IMR-90 (cell line): ENCODE measurements at regions not wholly inside any gene's neighbourhood (a gene's known extent, or its start where the extent isn't known, plus 50 kb on each side); places are given as distances from the start of the nearest gene placed in this dataset.

ENCODE experiments used
- ATAC-seq: fragments of 200-7000 bp; cut with Tn5 transposase; 2 replicates; pipeline ENCODE4 v1.9.1; 2020; ENCODE audit warnings: low read depth, mild to moderate bottlenecking, moderate library complexity
- BruUV-seq: library from RNA; stranded (reverse); fragments of 400-500 nt; replicated peaks from 2 replicates; lab custom pipeline; 2021; lab: Mats Ljungman, UMichigan
- CTCF ChIA-PET: fragments of 300-600 bp; formaldehyde crosslinking; extraction: SDS; loops from one replicate; lab custom pipeline; 2021; ENCODE audit warnings: antibody characterized with exemption; lab: Yijun Ruan, JAX
- POLR2A ChIA-PET: fragments of 300-600 bp; sonication (Branson Sonifier 250); formaldehyde crosslinking; loops from one replicate; lab custom pipeline; 2022; ENCODE audit warnings: antibody characterized with exemption; ENCODE audit not compliant: unreplicated experiment; lab: Charles Lee
- DNase-seq: peaks from one replicate; pipeline ENCODE4 v3.0.0; 2013
- H2AFZ ChIP-seq: replicated peaks from 2 replicates; pipeline ENCODE3; 2013; ENCODE audit warnings: low read length, mild to moderate bottlenecking; ENCODE audit not compliant: poor library complexity
- H2AK5ac ChIP-seq: 2 replicates; pipeline ENCODE4 v1.6.1; 2013; ENCODE audit warnings: low read depth, low read length, inconsistent platforms
- H2AK9ac ChIP-seq: replicated peaks from 2 replicates; pipeline ENCODE3; 2013; ENCODE audit warnings: mild to moderate bottlenecking, low read depth, low read length, moderate library complexity; ENCODE audit not compliant: poor library complexity
- H2BK120ac ChIP-seq: 2 replicates; pipeline ENCODE4 v1.6.1; 2013; ENCODE audit warnings: low read depth, low read length, inconsistent platforms
- H2BK15ac ChIP-seq: 3 replicates; pipeline ENCODE4 v1.6.1; 2013; ENCODE audit warnings: low read depth, low read length, inconsistent platforms
- H2BK20ac ChIP-seq: 2 replicates; pipeline ENCODE4 v1.6.1; 2013; ENCODE audit warnings: low read depth, mild to moderate bottlenecking, inconsistent platforms, low read length, moderate library complexity
- H2BK5ac ChIP-seq: 2 replicates; pipeline ENCODE4 v1.6.1; 2013; ENCODE audit warnings: mild to moderate bottlenecking, low read depth, low read length, inconsistent platforms; ENCODE audit not compliant: poor library complexity, severe bottlenecking
- H3K14ac ChIP-seq: replicated peaks from 2 replicates; pipeline ENCODE4 v1.6.1; 2013; ENCODE audit warnings: low read depth, low read length, inconsistent platforms
- H3K18ac ChIP-seq: 2 replicates; pipeline ENCODE4 v1.6.1; 2013; ENCODE audit warnings: low read depth, low read length, control low read depth
- H3K23ac ChIP-seq: 2 replicates; pipeline ENCODE4 v1.6.1; 2013; ENCODE audit warnings: low read depth, low read length, inconsistent platforms
- H3K27ac ChIP-seq: 2 replicates; pipeline ENCODE4 v1.5.1; 2013; ENCODE audit warnings: mild to moderate bottlenecking, control low read depth, low read length; ENCODE audit not compliant: insufficient read depth
- H3K27me3 ChIP-seq: 2 replicates; pipeline ENCODE4 v1.6.1; 2013; ENCODE audit warnings: low read length; ENCODE audit not compliant: control insufficient read depth, insufficient read depth
- H3K36me3 ChIP-seq: 2 replicates; pipeline ENCODE4 v1.6.1; 2013; ENCODE audit warnings: low read length, mixed read lengths; ENCODE audit not compliant: control insufficient read depth, insufficient read depth
- H3K4ac ChIP-seq: 2 replicates; pipeline ENCODE4 v1.6.1; 2013; ENCODE audit warnings: low read depth, low read length, inconsistent platforms
- H3K4me1 ChIP-seq: 2 replicates; pipeline ENCODE4 v1.6.1; 2013; ENCODE audit warnings: low read length, mixed read lengths; ENCODE audit not compliant: control insufficient read depth, insufficient read depth
- H3K4me2 ChIP-seq: 2 replicates; pipeline ENCODE4 v1.6.1; 2013; ENCODE audit warnings: low read depth, mild to moderate bottlenecking, control low read depth, low read length, moderate library complexity
- H3K4me3 ChIP-seq: 2 replicates; pipeline ENCODE4 v1.5.1; 2013; ENCODE audit warnings: low read depth, mild to moderate bottlenecking, control low read depth, low read length, moderate library complexity; ENCODE audit not compliant: insufficient read depth
- H3K56ac ChIP-seq: 2 replicates; pipeline ENCODE4 v1.6.1; 2013; ENCODE audit warnings: low read length, inconsistent platforms; ENCODE audit not compliant: insufficient read depth; ENCODE audit errors: extremely low read depth
- H3K79me1 ChIP-seq, 2 experiments: 2 replicates each; pipeline ENCODE4 v1.6.1; 2013; ENCODE audit warnings: low read length in 2 of 2, inconsistent platforms in 1 of 2, low read depth in 1 of 2
- H3K9ac ChIP-seq: 2 replicates; pipeline ENCODE4 v1.6.1; 2013; ENCODE audit warnings: low read depth, low read length, control low read depth
- H3K9me1 ChIP-seq: 2 replicates; pipeline ENCODE4 v1.6.1; 2013; ENCODE audit warnings: low read length, inconsistent platforms; ENCODE audit not compliant: insufficient read depth
- H3K9me3 ChIP-seq: 2 replicates; pipeline ENCODE4 v1.6.1; 2013; ENCODE audit warnings: low read length; ENCODE audit not compliant: control insufficient read depth, insufficient read depth
- H4K20me1 ChIP-seq: 2 replicates; pipeline ENCODE4 v1.6.1; 2013; ENCODE audit warnings: low read length, inconsistent platforms; ENCODE audit not compliant: insufficient read depth
- H4K5ac ChIP-seq: 2 replicates; pipeline ENCODE4 v1.6.1; 2013; ENCODE audit warnings: mild to moderate bottlenecking, low read depth, low read length, control low read depth
- H4K8ac ChIP-seq, 2 experiments: 2 replicates each; pipeline ENCODE4 v1.6.1; 2013; ENCODE audit warnings: low read depth in 2 of 2, low read length in 2 of 2, control low read depth in 1 of 2, inconsistent platforms in 1 of 2
- H4K91ac ChIP-seq: 2 replicates; pipeline ENCODE4 v1.6.1; 2013; ENCODE audit warnings: low read depth, low read length, inconsistent platforms; ENCODE audit not compliant: insufficient read depth
- BHLHE40 ChIP-seq: fragments of 150-350 bp; IDR thresholded peaks from 2 replicates; pipeline ENCODE4 v1.6.1; 2016; ENCODE audit warnings: mild to moderate bottlenecking, low read depth, low read length
- CEBPB ChIP-seq: IDR thresholded peaks from 2 replicates; pipeline ENCODE4 v1.6.1; 2012; ENCODE audit warnings: low read depth, low read length, improper control_type of control experiment
- CHD1 ChIP-seq: IDR thresholded peaks from 2 replicates; pipeline ENCODE4 v1.6.1; 2012; ENCODE audit warnings: low read depth, low read length, improper control_type of control experiment
- FOS ChIP-seq: fragments of 150-350 bp; IDR thresholded peaks from 2 replicates; pipeline ENCODE4 v1.6.1; 2016; ENCODE audit warnings: low read depth, low read length
- MAFK ChIP-seq: IDR thresholded peaks from 2 replicates; pipeline ENCODE4 v1.6.1; 2012; ENCODE audit warnings: low read depth, low read length, improper control_type of control experiment
- MXI1 ChIP-seq: IDR thresholded peaks from 2 replicates; pipeline ENCODE4 v1.6.1; 2012; ENCODE audit warnings: low read depth, mild to moderate bottlenecking, low read length, moderate library complexity, borderline replicate concordance
- NFE2L2 ChIP-seq: fragments of 150-350 bp; IDR thresholded peaks from 2 replicates; pipeline ENCODE4 v1.6.1; 2016; ENCODE audit warnings: low read depth, mild to moderate bottlenecking, low read length
- POLR2A ChIP-seq: IDR thresholded peaks from 2 replicates; pipeline ENCODE4 v1.6.1; 2012; ENCODE audit warnings: mild to moderate bottlenecking, low read depth, low read length
- RAD21 ChIP-seq: IDR thresholded peaks from 2 replicates; pipeline ENCODE4 v1.6.1; 2012; ENCODE audit warnings: low read length, improper control_type of control experiment
- RCOR1 ChIP-seq: IDR thresholded peaks from 2 replicates; pipeline ENCODE4 v1.6.1; 2012; ENCODE audit warnings: mild to moderate bottlenecking, low read length, improper control_type of control experiment; ENCODE audit not compliant: insufficient replicate concordance
- RFX5 ChIP-seq: IDR thresholded peaks from 2 replicates; pipeline ENCODE4 v1.8.0; 2012; ENCODE audit warnings: low read depth, mild to moderate bottlenecking, low read length, moderate library complexity
- SMC3 ChIP-seq: fragments of 150-350 bp; IDR thresholded peaks from 2 replicates; pipeline ENCODE4 v1.6.1; 2016; ENCODE audit warnings: low read depth, mild to moderate bottlenecking, antibody characterized with exemption, low read length, moderate library complexity
- WGBS, 2 experiments: methylation state at CpG; one replicate each; pipeline versions ENCODE4 v1.1.5 to v1.1.7; 2013; ENCODE audit warnings: missing lambda C conversion rate in 2 of 2; ENCODE audit not compliant: insufficient read length in 1 of 2; ENCODE audit errors: extremely low coverage in 2 of 2; 5-methylcytosine and 5-hydroxymethylcytosine counted together
- dilution Hi-C: fragments of 300-500 bp; cut with HindIII; formaldehyde crosslinking; loops from one replicate; pipeline ENCODE4 v1.14.3; 2018; ENCODE audit warnings: low sequenced_read_pairs; ENCODE audit not compliant: unreplicated experiment
- in situ Hi-C: fragments of 300-500 bp; cut with MboI; formaldehyde crosslinking; loops from 3 replicates; pipeline ENCODE4 v1.14.3; 2019; ENCODE audit warnings: low sequenced_read_pairs, inconsistent platforms, mixed read lengths
- intact Hi-C: fragments of 100-400 bp; cut with micrococcal nuclease; formaldehyde crosslinking; loops from 2 replicates; pipeline ENCODE4 v1.10.0; 2022
- TF ChIP-seq, protein P1 (sequence below): fragments of 150-350 bp; IDR thresholded peaks from 2 replicates; pipeline ENCODE4 v1.6.1; 2016; ENCODE audit warnings: low read depth, mild to moderate bottlenecking, low read length, moderate library complexity, borderline replicate concordance
- TF ChIP-seq, protein P2 (sequence below): conservative IDR thresholded peaks from 2 replicates; pipeline ENCODE4 v1.5.1; 2012; ENCODE audit warnings: mild to moderate bottlenecking, low read depth, low read length, improper control_type of control experiment

DNA sequence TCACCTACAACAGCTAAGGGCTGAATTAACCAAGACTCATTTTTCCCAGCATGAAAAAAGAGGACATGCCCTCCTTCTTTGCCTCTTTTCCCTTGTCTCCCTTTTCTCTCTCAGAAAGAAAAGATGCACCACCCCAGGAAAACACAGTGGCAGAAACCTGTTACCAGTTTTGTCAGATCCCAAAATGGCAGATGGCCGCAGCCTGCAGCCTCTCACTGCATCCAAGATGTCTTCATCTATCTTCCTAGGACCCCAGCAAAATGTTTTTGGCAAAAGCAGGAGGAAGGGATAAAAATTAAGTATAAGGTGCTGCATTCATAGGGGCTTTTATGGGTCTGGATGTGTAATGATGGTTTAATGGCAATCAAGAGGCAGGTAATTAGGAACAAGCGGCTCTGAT is 266.6 kb upstream of the NPVF start:
- H4K8ac ChIP-seq, result no peak overlapping the region
- no peak overlapping the region for H4K91ac ChIP-seq
- no peak overlapping the region for H2AK5ac ChIP-seq
- TF ChIP-seq MAFK (no peak), POLR2A (no peak), FOS (no peak), BHLHE40 (no peak), MXI1 (no peak), CEBPB (no peak), RCOR1 (no peak), RFX5 (no peak), SMC3 (no peak), CHD1 (no peak), NFE2L2 (no peak), RAD21 (no peak)
- TF ChIP-seq, protein P1, sequence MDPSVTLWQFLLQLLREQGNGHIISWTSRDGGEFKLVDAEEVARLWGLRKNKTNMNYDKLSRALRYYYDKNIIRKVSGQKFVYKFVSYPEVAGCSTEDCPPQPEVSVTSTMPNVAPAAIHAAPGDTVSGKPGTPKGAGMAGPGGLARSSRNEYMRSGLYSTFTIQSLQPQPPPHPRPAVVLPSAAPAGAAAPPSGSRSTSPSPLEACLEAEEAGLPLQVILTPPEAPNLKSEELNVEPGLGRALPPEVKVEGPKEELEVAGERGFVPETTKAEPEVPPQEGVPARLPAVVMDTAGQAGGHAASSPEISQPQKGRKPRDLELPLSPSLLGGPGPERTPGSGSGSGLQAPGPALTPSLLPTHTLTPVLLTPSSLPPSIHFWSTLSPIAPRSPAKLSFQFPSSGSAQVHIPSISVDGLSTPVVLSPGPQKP, result no peak
- TF ChIP-seq, protein P2, sequence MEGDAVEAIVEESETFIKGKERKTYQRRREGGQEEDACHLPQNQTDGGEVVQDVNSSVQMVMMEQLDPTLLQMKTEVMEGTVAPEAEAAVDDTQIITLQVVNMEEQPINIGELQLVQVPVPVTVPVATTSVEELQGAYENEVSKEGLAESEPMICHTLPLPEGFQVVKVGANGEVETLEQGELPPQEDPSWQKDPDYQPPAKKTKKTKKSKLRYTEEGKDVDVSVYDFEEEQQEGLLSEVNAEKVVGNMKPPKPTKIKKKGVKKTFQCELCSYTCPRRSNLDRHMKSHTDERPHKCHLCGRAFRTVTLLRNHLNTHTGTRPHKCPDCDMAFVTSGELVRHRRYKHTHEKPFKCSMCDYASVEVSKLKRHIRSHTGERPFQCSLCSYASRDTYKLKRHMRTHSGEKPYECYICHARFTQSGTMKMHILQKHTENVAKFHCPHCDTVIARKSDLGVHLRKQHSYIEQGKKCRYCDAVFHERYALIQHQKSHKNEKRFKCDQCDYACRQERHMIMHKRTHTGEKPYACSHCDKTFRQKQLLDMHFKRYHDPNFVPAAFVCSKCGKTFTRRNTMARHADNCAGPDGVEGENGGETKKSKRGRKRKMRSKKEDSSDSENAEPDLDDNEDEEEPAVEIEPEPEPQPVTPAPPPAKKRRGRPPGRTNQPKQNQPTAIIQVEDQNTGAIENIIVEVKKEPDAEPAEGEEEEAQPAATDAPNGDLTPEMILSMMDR, result no peak
- no peak overlapping the region for H2AFZ ChIP-seq
- in situ Hi-C loops (no loop called here), intact Hi-C loops (no loop called here), dilution Hi-C loops (no loop called here)
- DNase-seq, result no peak
- H3K27ac ChIP-seq, result no peak overlapping the region
- no peak overlapping the region for H3K14ac ChIP-seq
- no CpG with 5 or more reads among the region's 2 CpGs for WGBS, 2 experiments
- H2BK20ac ChIP-seq, result no peak overlapping the region
- BruUV-seq, result no TSS peak
- H3K36me3 ChIP-seq, result no peaks in the 10 kb centered on the region
- H3K9ac ChIP-seq, result no peak overlapping the region
- no peak overlapping the region for H3K4me3 ChIP-seq
- no peak overlapping the region for H4K5ac ChIP-seq
- no peak overlapping the region for H3K4ac ChIP-seq
- H3K23ac ChIP-seq, result no peak overlapping the region
- ChIA-PET CTCF (no interaction called here), POLR2A (no interaction called here)
- H2BK15ac ChIP-seq, result no peak overlapping the region
- H3K9me3 ChIP-seq, result no peaks in the 10 kb centered on the region
- no peak overlapping the region for H3K56ac ChIP-seq
- H2AK9ac ChIP-seq, result no peak overlapping the region
- no peak for ATAC-seq
- H2BK120ac ChIP-seq, result no peak overlapping the region
- H3K18ac ChIP-seq, result no peak overlapping the region
- H3K4me1 ChIP-seq, result no peaks in the 10 kb centered on the region
- H3K79me1 ChIP-seq, result no peaks in the 10 kb centered on the region
- no peak overlapping the region for H2BK5ac ChIP-seq
- no peak overlapping the region for H3K4me2 ChIP-seq
- no peaks in the 10 kb centered on the region for H3K27me3 ChIP-seq
- no peaks in the 10 kb centered on the region for H4K20me1 ChIP-seq
- H3K9me1 ChIP-seq, result no peaks in the 10 kb centered on the region
